ENCODE measurements at regions not wholly inside any gene's neighbourhood (a gene's known extent, or its start where the extent isn't known, plus 50 kb on each side); places are given as distances from the start of the nearest gene placed in this dataset.

DNA sequence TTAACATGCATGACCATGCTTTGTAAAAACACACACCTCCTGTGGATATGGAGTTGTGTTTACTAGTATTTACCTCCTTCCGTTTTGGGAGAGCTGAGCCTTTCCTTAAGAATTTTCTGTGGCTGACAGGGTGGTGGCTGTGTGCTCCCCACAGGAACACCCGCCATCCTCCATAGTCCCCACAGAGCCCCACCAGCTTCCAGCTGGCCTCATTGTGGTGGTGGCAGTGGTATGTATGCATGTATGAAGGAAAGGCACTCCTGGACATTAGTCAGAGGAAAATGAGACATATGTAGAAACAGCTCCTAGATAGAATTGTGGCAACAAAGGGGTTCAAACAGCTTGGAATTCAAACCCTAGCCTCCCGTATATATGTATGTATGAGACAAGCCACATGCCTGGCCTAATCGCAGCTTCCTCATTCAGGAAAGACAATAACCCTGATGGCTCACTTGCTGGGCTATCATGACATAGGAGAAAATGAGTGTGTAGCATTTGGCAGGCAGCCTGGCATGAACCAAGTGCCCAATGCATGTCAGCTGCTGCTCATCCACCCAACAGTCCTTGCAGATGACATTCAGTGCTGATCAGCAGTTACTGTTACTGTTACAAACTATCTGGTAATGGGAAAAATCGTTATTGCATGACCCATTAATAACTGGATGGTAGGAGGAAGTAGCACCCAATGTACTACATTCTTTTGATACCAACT lies 459.7 kb downstream of the EBF1 start:
- Mint-ChIP-seq H3K9me3 (no peaks in the 10 kb centered on the region), H3K4me1 (no peaks in the 10 kb centered on the region), H3K36me3 (ENCODE audit: low read depth) (no peaks in the 10 kb centered on the region), H3K27me3 (ENCODE audit: low read depth) (no peaks in the 10 kb centered on the region), H3K4me3 (no peak overlapping the region), H3K27ac (ENCODE audit: unreplicated experiment) (no peak overlapping the region)
- TF ChIP-seq, protein P1, sequence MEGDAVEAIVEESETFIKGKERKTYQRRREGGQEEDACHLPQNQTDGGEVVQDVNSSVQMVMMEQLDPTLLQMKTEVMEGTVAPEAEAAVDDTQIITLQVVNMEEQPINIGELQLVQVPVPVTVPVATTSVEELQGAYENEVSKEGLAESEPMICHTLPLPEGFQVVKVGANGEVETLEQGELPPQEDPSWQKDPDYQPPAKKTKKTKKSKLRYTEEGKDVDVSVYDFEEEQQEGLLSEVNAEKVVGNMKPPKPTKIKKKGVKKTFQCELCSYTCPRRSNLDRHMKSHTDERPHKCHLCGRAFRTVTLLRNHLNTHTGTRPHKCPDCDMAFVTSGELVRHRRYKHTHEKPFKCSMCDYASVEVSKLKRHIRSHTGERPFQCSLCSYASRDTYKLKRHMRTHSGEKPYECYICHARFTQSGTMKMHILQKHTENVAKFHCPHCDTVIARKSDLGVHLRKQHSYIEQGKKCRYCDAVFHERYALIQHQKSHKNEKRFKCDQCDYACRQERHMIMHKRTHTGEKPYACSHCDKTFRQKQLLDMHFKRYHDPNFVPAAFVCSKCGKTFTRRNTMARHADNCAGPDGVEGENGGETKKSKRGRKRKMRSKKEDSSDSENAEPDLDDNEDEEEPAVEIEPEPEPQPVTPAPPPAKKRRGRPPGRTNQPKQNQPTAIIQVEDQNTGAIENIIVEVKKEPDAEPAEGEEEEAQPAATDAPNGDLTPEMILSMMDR (conservative IDR thresholded peaks at IDR 0.05): no peak
- no peak for DNase-seq (ENCODE audit: low read depth, low spot score)

- Mint-ChIP-seq H3K27ac (ENCODE audit: unreplicated experiment) (no peak overlapping the region), H3K4me1 (no peaks in the 10 kb centered on the region), H3K9me3 (no peaks in the 10 kb centered on the region), H3K36me3 (ENCODE audit: low read depth) (no peaks in the 10 kb centered on the region), H3K4me3 (no peak overlapping the region), H3K27me3 (ENCODE audit: low read depth) (no peaks in the 10 kb centered on the region)
- TF ChIP-seq, protein P1 (conservative IDR thresholded peaks at IDR 0.05): no peak
- no peak for DNase-seq (ENCODE audit: low read depth, low spot score)
Observed at GRCh38 chr5:158638396-158638795, 461.3 kb downstream of the EBF1 start.

DNA sequence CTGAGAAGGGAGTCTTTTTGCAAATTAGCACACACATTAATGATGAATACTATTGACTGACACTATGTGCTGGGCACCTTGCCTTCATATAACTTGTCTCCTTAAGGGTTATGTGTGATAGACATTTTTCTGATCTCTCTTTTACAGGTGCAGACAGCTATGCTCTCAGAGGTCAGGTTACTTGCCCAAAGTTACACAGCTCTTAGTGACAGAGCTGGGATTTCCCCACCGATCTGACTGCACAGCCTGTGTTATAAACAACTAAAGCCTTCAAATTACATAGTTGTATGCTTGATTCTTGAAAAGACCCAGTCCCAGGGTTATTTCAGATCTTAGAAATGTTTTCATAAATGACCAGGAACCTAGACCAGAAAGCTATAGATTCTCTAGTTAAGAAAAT lies 462.7 kb downstream of the EBF1 start:
- Mint-ChIP-seq H3K36me3 (ENCODE audit: low read depth) (no peaks in the 10 kb centered on the region), H3K4me3 (no peak overlapping the region), H3K27ac (ENCODE audit: unreplicated experiment) (no peak overlapping the region), H3K9me3 (no peaks in the 10 kb centered on the region), H3K27me3 (ENCODE audit: low read depth) (no peaks in the 10 kb centered on the region), H3K4me1 (no peaks in the 10 kb centered on the region)
- no peak for DNase-seq (ENCODE audit: low read depth, low spot score)
- TF ChIP-seq, protein P1 (conservative IDR thresholded peaks at IDR 0.05): no peak

DNA sequence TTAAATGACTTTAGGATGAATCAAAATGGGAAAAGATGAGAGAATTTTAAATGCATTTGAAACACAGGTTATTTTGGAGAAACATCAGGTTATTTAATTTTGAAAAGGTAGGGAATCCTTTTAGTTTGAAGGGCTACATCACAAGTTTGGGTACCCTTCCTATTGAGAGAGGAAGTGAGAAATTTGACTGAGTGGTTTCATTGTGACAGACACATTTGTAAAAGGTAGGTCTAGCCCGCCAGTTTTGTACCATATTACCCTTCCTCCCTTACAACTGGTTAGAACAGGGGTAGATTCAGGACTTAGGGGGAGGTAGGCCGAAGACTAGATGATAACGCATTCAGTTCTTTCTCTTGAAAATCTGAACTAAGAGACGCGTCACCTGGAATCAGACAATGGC lies 464.2 kb downstream of the EBF1 start:
- H3K27me3 Mint-ChIP-seq (ENCODE audit: low read depth): peaks cover under 1% of the 10 kb centered on the region
- DNase-seq (ENCODE audit: low read depth, low spot score): no peak
- TF ChIP-seq, protein P1 (conservative IDR thresholded peaks at IDR 0.05): no peak
- no peak overlapping the region for H3K27ac Mint-ChIP-seq (ENCODE audit: unreplicated experiment)
- H3K4me1 Mint-ChIP-seq: no peaks in the 10 kb centered on the region
- H3K36me3 Mint-ChIP-seq (ENCODE audit: low read depth): no peaks in the 10 kb centered on the region
- no peak overlapping the region for H3K4me3 Mint-ChIP-seq
- H3K9me3 Mint-ChIP-seq: no peaks in the 10 kb centered on the region

DNA sequence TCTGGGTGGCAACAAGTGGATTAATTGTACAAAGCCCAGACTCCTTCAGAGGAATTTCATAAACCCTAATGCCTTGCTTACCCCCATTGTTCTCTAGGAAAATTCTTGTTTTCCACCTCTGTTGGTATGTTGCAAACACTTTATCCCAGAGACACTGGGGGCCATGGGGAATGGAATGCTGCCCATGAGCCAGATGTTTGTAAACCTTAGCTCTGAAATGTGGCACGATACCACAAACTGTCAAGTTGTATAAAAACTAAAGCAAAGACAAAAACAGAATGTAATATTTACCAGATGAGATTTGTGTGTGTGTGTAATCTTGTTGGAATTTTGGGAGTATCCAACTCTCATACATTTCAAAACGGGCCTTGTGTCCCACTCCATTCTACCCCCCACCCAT lies 465.0 kb downstream of the EBF1 start:
- no peak overlapping the region for H3K27ac Mint-ChIP-seq (ENCODE audit: unreplicated experiment)
- H3K36me3 Mint-ChIP-seq (ENCODE audit: low read depth): no peaks in the 10 kb centered on the region
- no peak overlapping the region for H3K4me3 Mint-ChIP-seq
- H3K9me3 Mint-ChIP-seq: no peaks in the 10 kb centered on the region
- TF ChIP-seq, protein P1 (conservative IDR thresholded peaks at IDR 0.05): no peak
- DNase-seq (ENCODE audit: low read depth, low spot score): no peak
- H3K4me1 Mint-ChIP-seq: no peaks in the 10 kb centered on the region
- H3K27me3 Mint-ChIP-seq (ENCODE audit: low read depth): peaks cover 3% of the 10 kb centered on the region

All from neural crest cell (in vitro differentiated cells).